Iris pigment epithelial cell (primary cell): ENCODE measurements at regions not wholly inside any gene's neighbourhood (a gene's known extent, or its start where the extent isn't known, plus 50 kb on each side); places are given as distances from the start of the nearest gene placed in this dataset.
A peak's percentile ranks its signal among the peaks of the same experiment; 100 is the strongest.

Experiments used
- DNase-seq: peaks from one replicate; pipeline ENCODE4 v3.0.0-alpha.2; 2011; ENCODE audit warnings: low read depth

- no peak for DNase-seq
Measured at GRCh38 chr14:76974365-76974764, 54.1 kb downstream of the IRF2BPL start.

- DNase-seq, result no peak
Measured at GRCh38 chr14:76971549-76971948, 57.0 kb downstream of the IRF2BPL start.

GRCh38 chr14:76968621-76969063 is 59.9 kb downstream of the IRF2BPL start:
- no peak for DNase-seq

- DNase-seq, result no peak
Measured at GRCh38 chr14:76967788-76968187, 60.7 kb downstream of the IRF2BPL start.

GRCh38 chr14:76965232-76965631 is 63.3 kb downstream of the IRF2BPL start:
- no peak for DNase-seq

GRCh38 chr14:76964695-76965094 is 63.8 kb downstream of the IRF2BPL start:
- no peak for DNase-seq

- no peak for DNase-seq
Measured at GRCh38 chr14:76963372-76963771, 65.1 kb downstream of the IRF2BPL start.

- DNase-seq, result no peak
Measured at GRCh38 chr14:76962303-76962660, 66.2 kb downstream of the IRF2BPL start.

GRCh38 chr14:76961631-76962302 is 66.7 kb downstream of the IRF2BPL start:
- DNase-seq, result peak; percentile 99

- peak; percentile 81 for DNase-seq
Measured at GRCh38 chr14:76958980-76959710, 69.4 kb downstream of the IRF2BPL start.

- no peak for DNase-seq
Measured at GRCh38 chr14:76958020-76958979, 70.2 kb downstream of the IRF2BPL start.

GRCh38 chr14:76957224-76957891 is 71.2 kb downstream of the IRF2BPL start:
- no peak for DNase-seq

GRCh38 chr14:76956316-76957090 is 72.0 kb downstream of the IRF2BPL start:
- DNase-seq, result peak; percentile 87

- DNase-seq, result peak; percentile 63
Measured at GRCh38 chr14:76955575-76956315, 72.8 kb downstream of the IRF2BPL start.

GRCh38 chr14:76954394-76955190 is 73.9 kb downstream of the IRF2BPL start:
- DNase-seq, result no peak

GRCh38 chr14:76953311-76953945 is 75.1 kb downstream of the IRF2BPL start:
- peak; percentile 85 for DNase-seq

GRCh38 chr14:76951166-76951565 is 77.3 kb downstream of the IRF2BPL start:
- no peak for DNase-seq

GRCh38 chr14:76950055-76951020 is 78.2 kb downstream of the IRF2BPL start:
- DNase-seq, result peak; percentile 53
